ENCODE measurements at regions not wholly inside any gene's neighbourhood (a gene's known extent, or its start where the extent isn't known, plus 50 kb on each side); places are given as distances from the start of the nearest gene placed in this dataset.

- Histone ChIP-seq H3K4me2 (ENCODE audit: low read length) (no peak overlapping the region), H3K27me3 (ENCODE audit: control insufficient read depth, insufficient read depth, low read length) (no peaks in the 10 kb centered on the region), H3K9ac (ENCODE audit: low read depth, low read length) (no peak overlapping the region), H3K9me3 (replicated peaks; ENCODE audit: low read length) (peaks cover 3% of the 10 kb centered on the region), H3K4me3 (ENCODE audit: low read length) (no peak overlapping the region), H3K4me1 (ENCODE audit: control insufficient read depth, insufficient read depth, low read length) (no peaks in the 10 kb centered on the region), H3K36me3 (ENCODE audit: insufficient read depth, low read length) (no peaks in the 10 kb centered on the region)
These were observed 1027.7 kb downstream of the ARAP2 start for GRCh38 chr4:35216636-35217035.

GRCh38 chr4:35217331-35217730, 1027.0 kb downstream of the ARAP2 start:
- H3K9ac ChIP-seq (ENCODE audit: low read depth, low read length): no peak overlapping the region
- no peak overlapping the region for H3K4me3 ChIP-seq (ENCODE audit: low read length)
- no peak overlapping the region for H3K4me2 ChIP-seq (ENCODE audit: low read length)
- no peaks in the 10 kb centered on the region for H3K36me3 ChIP-seq (ENCODE audit: insufficient read depth, low read length)
- H3K4me1 ChIP-seq (ENCODE audit: control insufficient read depth, insufficient read depth, low read length): no peaks in the 10 kb centered on the region
- peaks cover 3% of the 10 kb centered on the region for H3K9me3 ChIP-seq (replicated peaks; ENCODE audit: low read length)
- H3K27me3 ChIP-seq (ENCODE audit: control insufficient read depth, insufficient read depth, low read length): no peaks in the 10 kb centered on the region

GRCh38 chr4:35228313-35228712, 1016.0 kb downstream of the ARAP2 start:
- Histone ChIP-seq H3K9me3 (replicated peaks; ENCODE audit: low read length) (peaks cover 5% of the 10 kb centered on the region), H3K36me3 (ENCODE audit: insufficient read depth, low read length) (no peaks in the 10 kb centered on the region), H3K27me3 (ENCODE audit: control insufficient read depth, insufficient read depth, low read length) (no peaks in the 10 kb centered on the region), H3K4me2 (ENCODE audit: low read length) (no peak overlapping the region), H3K9ac (ENCODE audit: low read depth, low read length) (no peak overlapping the region), H3K4me1 (ENCODE audit: control insufficient read depth, insufficient read depth, low read length) (no peaks in the 10 kb centered on the region), H3K4me3 (ENCODE audit: low read length) (no peak overlapping the region)

GRCh38 chr4:35229021-35229420, 1015.3 kb downstream of the ARAP2 start:
- H3K4me2 ChIP-seq (ENCODE audit: low read length): no peak overlapping the region
- H3K9me3 ChIP-seq (replicated peaks; ENCODE audit: low read length): peaks cover 5% of the 10 kb centered on the region
- no peaks in the 10 kb centered on the region for H3K4me1 ChIP-seq (ENCODE audit: control insufficient read depth, insufficient read depth, low read length)
- no peaks in the 10 kb centered on the region for H3K36me3 ChIP-seq (ENCODE audit: insufficient read depth, low read length)
- H3K27me3 ChIP-seq (ENCODE audit: control insufficient read depth, insufficient read depth, low read length): no peaks in the 10 kb centered on the region
- no peak overlapping the region for H3K4me3 ChIP-seq (ENCODE audit: low read length)
- no peak overlapping the region for H3K9ac ChIP-seq (ENCODE audit: low read depth, low read length)

GRCh38 chr4:35237924-35238323, 1006.4 kb downstream of the ARAP2 start:
- H3K4me3 ChIP-seq (ENCODE audit: low read length): no peak overlapping the region
- H3K4me2 ChIP-seq (ENCODE audit: low read length): no peak overlapping the region
- no peaks in the 10 kb centered on the region for H3K36me3 ChIP-seq (ENCODE audit: insufficient read depth, low read length)
- H3K27me3 ChIP-seq (ENCODE audit: control insufficient read depth, insufficient read depth, low read length): no peaks in the 10 kb centered on the region
- peaks cover 6% of the 10 kb centered on the region for H3K9me3 ChIP-seq (replicated peaks; ENCODE audit: low read length)
- H3K9ac ChIP-seq (ENCODE audit: low read depth, low read length): no peak overlapping the region
- no peaks in the 10 kb centered on the region for H3K4me1 ChIP-seq (ENCODE audit: control insufficient read depth, insufficient read depth, low read length)

GRCh38 chr4:35238793-35239192, 1005.5 kb downstream of the ARAP2 start:
- no peaks in the 10 kb centered on the region for H3K27me3 ChIP-seq (ENCODE audit: control insufficient read depth, insufficient read depth, low read length)
- no peaks in the 10 kb centered on the region for H3K4me1 ChIP-seq (ENCODE audit: control insufficient read depth, insufficient read depth, low read length)
- H3K9me3 ChIP-seq (replicated peaks; ENCODE audit: low read length): peaks cover 6% of the 10 kb centered on the region
- no peak overlapping the region for H3K4me3 ChIP-seq (ENCODE audit: low read length)
- no peak overlapping the region for H3K4me2 ChIP-seq (ENCODE audit: low read length)
- no peaks in the 10 kb centered on the region for H3K36me3 ChIP-seq (ENCODE audit: insufficient read depth, low read length)
- no peak overlapping the region for H3K9ac ChIP-seq (ENCODE audit: low read depth, low read length)

- no peaks in the 10 kb centered on the region for H3K4me1 ChIP-seq (ENCODE audit: control insufficient read depth, insufficient read depth, low read length)
- no peak overlapping the region for H3K4me3 ChIP-seq (ENCODE audit: low read length)
- H3K9ac ChIP-seq (ENCODE audit: low read depth, low read length): no peak overlapping the region
- no peaks in the 10 kb centered on the region for H3K27me3 ChIP-seq (ENCODE audit: control insufficient read depth, insufficient read depth, low read length)
- H3K36me3 ChIP-seq (ENCODE audit: insufficient read depth, low read length): no peaks in the 10 kb centered on the region
- no peak overlapping the region for H3K4me2 ChIP-seq (ENCODE audit: low read length)
- H3K9me3 ChIP-seq (replicated peaks; ENCODE audit: low read length): peaks cover 6% of the 10 kb centered on the region
These were observed 997.8 kb downstream of the ARAP2 start for GRCh38 chr4:35246493-35246892.

- H3K4me3 ChIP-seq (ENCODE audit: low read length): no peak overlapping the region
- H3K4me1 ChIP-seq (ENCODE audit: control insufficient read depth, insufficient read depth, low read length): no peaks in the 10 kb centered on the region
- no peaks in the 10 kb centered on the region for H3K27me3 ChIP-seq (ENCODE audit: control insufficient read depth, insufficient read depth, low read length)
- no peak overlapping the region for H3K9ac ChIP-seq (ENCODE audit: low read depth, low read length)
- peaks cover 6% of the 10 kb centered on the region for H3K9me3 ChIP-seq (replicated peaks; ENCODE audit: low read length)
- H3K4me2 ChIP-seq (ENCODE audit: low read length): no peak overlapping the region
- H3K36me3 ChIP-seq (ENCODE audit: insufficient read depth, low read length): no peaks in the 10 kb centered on the region
These were observed 997.3 kb downstream of the ARAP2 start for GRCh38 chr4:35247047-35247446.

GRCh38 chr4:35250331-35250730, 994.0 kb downstream of the ARAP2 start:
- no peak overlapping the region for H3K4me2 ChIP-seq (ENCODE audit: low read length)
- H3K9ac ChIP-seq (ENCODE audit: low read depth, low read length): no peak overlapping the region
- no peak overlapping the region for H3K4me3 ChIP-seq (ENCODE audit: low read length)
- H3K4me1 ChIP-seq (ENCODE audit: control insufficient read depth, insufficient read depth, low read length): no peaks in the 10 kb centered on the region
- H3K36me3 ChIP-seq (ENCODE audit: insufficient read depth, low read length): no peaks in the 10 kb centered on the region
- no peaks in the 10 kb centered on the region for H3K27me3 ChIP-seq (ENCODE audit: control insufficient read depth, insufficient read depth, low read length)
- peaks cover 6% of the 10 kb centered on the region for H3K9me3 ChIP-seq (replicated peaks; ENCODE audit: low read length)

GRCh38 chr4:35250761-35251160, 993.6 kb downstream of the ARAP2 start:
- H3K27me3 ChIP-seq (ENCODE audit: control insufficient read depth, insufficient read depth, low read length): no peaks in the 10 kb centered on the region
- H3K9me3 ChIP-seq (replicated peaks; ENCODE audit: low read length): peaks cover 6% of the 10 kb centered on the region
- H3K36me3 ChIP-seq (ENCODE audit: insufficient read depth, low read length): no peaks in the 10 kb centered on the region
- no peak overlapping the region for H3K9ac ChIP-seq (ENCODE audit: low read depth, low read length)
- H3K4me3 ChIP-seq (ENCODE audit: low read length): no peak overlapping the region
- H3K4me2 ChIP-seq (ENCODE audit: low read length): no peak overlapping the region
- H3K4me1 ChIP-seq (ENCODE audit: control insufficient read depth, insufficient read depth, low read length): no peaks in the 10 kb centered on the region

GRCh38 chr4:35252071-35252470, 992.2 kb downstream of the ARAP2 start:
- Histone ChIP-seq H3K9ac (ENCODE audit: low read depth, low read length) (no peak overlapping the region), H3K27me3 (ENCODE audit: control insufficient read depth, insufficient read depth, low read length) (no peaks in the 10 kb centered on the region), H3K4me3 (ENCODE audit: low read length) (no peak overlapping the region), H3K36me3 (ENCODE audit: insufficient read depth, low read length) (no peaks in the 10 kb centered on the region), H3K4me1 (ENCODE audit: control insufficient read depth, insufficient read depth, low read length) (no peaks in the 10 kb centered on the region), H3K9me3 (replicated peaks; ENCODE audit: low read length) (peaks cover 8% of the 10 kb centered on the region), H3K4me2 (ENCODE audit: low read length) (no peak overlapping the region)

GRCh38 chr4:35252866-35253265, 991.4 kb downstream of the ARAP2 start:
- H3K4me3 ChIP-seq (ENCODE audit: low read length): no peak overlapping the region
- no peaks in the 10 kb centered on the region for H3K36me3 ChIP-seq (ENCODE audit: insufficient read depth, low read length)
- H3K9ac ChIP-seq (ENCODE audit: low read depth, low read length): no peak overlapping the region
- no peaks in the 10 kb centered on the region for H3K27me3 ChIP-seq (ENCODE audit: control insufficient read depth, insufficient read depth, low read length)
- H3K9me3 ChIP-seq (replicated peaks; ENCODE audit: low read length): peaks cover 14% of the 10 kb centered on the region
- H3K4me2 ChIP-seq (ENCODE audit: low read length): no peak overlapping the region
- H3K4me1 ChIP-seq (ENCODE audit: control insufficient read depth, insufficient read depth, low read length): no peaks in the 10 kb centered on the region
